Kidney (tissue), 13 donors: ENCODE measurements at regions not wholly inside any gene's neighbourhood (a gene's known extent, or its start where the extent isn't known, plus 50 kb on each side); places are given as distances from the start of the nearest gene placed in this dataset.

ENCODE experiments used
- DNase-seq, 5 donors: peaks; one replicate each; pipeline ENCODE4 v3.0.0-alpha.2; 2013 to 2020
- FAIRE-seq: peaks from 2 replicates; lab custom pipeline; 2012; peaks lifted over from hg19 to GRCh38; lab: Jason Lieb, UNC
- H3K27ac ChIP-seq, 2 donors: one replicate each; pipeline ENCODE4 v1.7.0; 2013; ENCODE audit warnings: low read depth in 2 of 2, low read length in 2 of 2, inconsistent platforms in 1 of 2
- H3K27me3 ChIP-seq: one replicate; pipeline ENCODE4 v1.7.1; 2013; ENCODE audit warnings: low read length, inconsistent platforms; ENCODE audit not compliant: control insufficient read depth, insufficient read depth
- H3K36me3 ChIP-seq, 3 donors: one replicate each; pipeline versions ENCODE4 v1.7.0 to v1.7.1; 2013; ENCODE audit warnings: low read length in 3 of 3, control low read depth in 1 of 3, inconsistent platforms in 1 of 3; ENCODE audit not compliant: insufficient read depth in 3 of 3, control insufficient read depth in 2 of 3
- H3K4me1 ChIP-seq, 3 donors: one replicate each; pipeline versions ENCODE4 v1.7.0 to v1.7.1; 2013; ENCODE audit warnings: low read length in 3 of 3, inconsistent platforms in 1 of 3, low read depth in 1 of 3; ENCODE audit not compliant: control insufficient read depth in 2 of 3, insufficient read depth in 2 of 3
- H3K4me3 ChIP-seq, 3 donors: one replicate each; pipeline versions ENCODE4 v1.7.0 to v1.8.1; 2013; ENCODE audit warnings: low read length in 3 of 3, control low read depth in 1 of 3, inconsistent platforms in 1 of 3
- H3K9ac ChIP-seq, 3 donors: one replicate each; pipeline versions ENCODE4 v1.7.0 to v1.7.1; 2013; ENCODE audit warnings: low read length in 3 of 3, control low read depth in 1 of 3, inconsistent platforms in 1 of 3
- H3K9me3 ChIP-seq, 3 donors: one replicate each; pipeline versions ENCODE4 v1.7.0 to v1.7.1; 2013; ENCODE audit warnings: low read length in 3 of 3, control low read depth in 1 of 3, inconsistent platforms in 1 of 3; ENCODE audit not compliant: control insufficient read depth in 2 of 3, insufficient read depth in 1 of 3
- CTCF ChIP-seq: IDR thresholded peaks from 3 replicates; pipeline ENCODE4 v1.5.1; 2012; ENCODE audit warnings: mild to moderate bottlenecking, moderate library complexity, borderline replicate concordance; ENCODE audit not compliant: insufficient read depth; ENCODE audit errors: extremely low read depth
- intact Hi-C: fragments of 100-400 bp; cut with DNase I; formaldehyde crosslinking; loops from one replicate; pipeline ENCODE4 v1.11.1; 2022
- donor health status: control.
- donor health status: control.
- donor health status: control.
- donor health status: control.
- donor health status: control.
- donor health status: DM: yes; HTN: yes; CAD: no.
- donor health status: Normal renal cell carcinoma (clear cell type).

GRCh38 chr6:90983462-90983861 is 396.6 kb upstream of the MAP3K7 start:
- H3K4me1 ChIP-seq, result no peaks in the 10 kb centered on the region
- FAIRE-seq (no peak), DNase-seq (peak in 1 of 5 donors; percentile 24)
- no peak for TF ChIP-seq CTCF
- H3K36me3 ChIP-seq, result no peaks in the 10 kb centered on the region
- H3K27me3 ChIP-seq, result no peaks in the 10 kb centered on the region
- H3K9ac ChIP-seq, result no peak overlapping the region
- H3K27ac ChIP-seq, result no peak overlapping the region
- no peak overlapping the region for H3K4me3 ChIP-seq
- H3K9me3 ChIP-seq, result no peaks in the 10 kb centered on the region
- intact Hi-C loops, result no loop called here

GRCh38 chr6:90982581-90982980 is 395.7 kb upstream of the MAP3K7 start:
- H3K36me3 ChIP-seq, result no peaks in the 10 kb centered on the region
- intact Hi-C loops, result no loop called here
- FAIRE-seq (no peak), DNase-seq (peak in 1 of 5 donors; percentile 39)
- no peaks in the 10 kb centered on the region for H3K9me3 ChIP-seq
- no peak overlapping the region for H3K4me3 ChIP-seq
- no peak for TF ChIP-seq CTCF
- no peak overlapping the region for H3K9ac ChIP-seq
- H3K27ac ChIP-seq, result no peak overlapping the region
- no peaks in the 10 kb centered on the region for H3K4me1 ChIP-seq
- H3K27me3 ChIP-seq, result no peaks in the 10 kb centered on the region

GRCh38 chr6:90982051-90982450 is 395.2 kb upstream of the MAP3K7 start:
- Histone ChIP-seq H3K27me3 (no peaks in the 10 kb centered on the region), H3K27ac (no peak overlapping the region), H3K9me3 (no peaks in the 10 kb centered on the region), H3K4me3 (no peak overlapping the region), H3K9ac (no peak overlapping the region), H3K36me3 (no peaks in the 10 kb centered on the region), H3K4me1 (no peaks in the 10 kb centered on the region)
- intact Hi-C loops, result no loop called here
- no peak for TF ChIP-seq CTCF
- DNase-seq (no peak), FAIRE-seq (no peak)

GRCh38 chr6:90978046-90978445 is 391.2 kb upstream of the MAP3K7 start:
- Histone ChIP-seq H3K9me3 (no peaks in the 10 kb centered on the region), H3K36me3 (no peaks in the 10 kb centered on the region), H3K27ac (no peak overlapping the region), H3K4me3 (no peak overlapping the region), H3K27me3 (no peaks in the 10 kb centered on the region), H3K4me1 (no peaks in the 10 kb centered on the region), H3K9ac (no peak overlapping the region)
- intact Hi-C loops, result no loop called here
- no peak for TF ChIP-seq CTCF
- DNase-seq (no peak), FAIRE-seq (no peak)
